ENCODE measurements at regions not wholly inside any gene's neighbourhood (a gene's known extent, or its start where the extent isn't known, plus 50 kb on each side); places are given as distances from the start of the nearest gene placed in this dataset.

GRCh38 chr4:148786699-148787098, 344.5 kb upstream of the NR3C2 start:
- Histone ChIP-seq H3K4me1 (no peaks in the 10 kb centered on the region), H3K9me3 (no peaks in the 10 kb centered on the region), H3K4me3 (no peak overlapping the region), H3K27ac (no peak overlapping the region), H3K27me3 (ENCODE audit: low read depth) (no peaks in the 10 kb centered on the region), H3K36me3 (no peaks in the 10 kb centered on the region)
- intact Hi-C loops (cut with DNase I): no loop called here
- DNase-seq (no peak), ATAC-seq (no peak)
- TF ChIP-seq, protein P1, sequence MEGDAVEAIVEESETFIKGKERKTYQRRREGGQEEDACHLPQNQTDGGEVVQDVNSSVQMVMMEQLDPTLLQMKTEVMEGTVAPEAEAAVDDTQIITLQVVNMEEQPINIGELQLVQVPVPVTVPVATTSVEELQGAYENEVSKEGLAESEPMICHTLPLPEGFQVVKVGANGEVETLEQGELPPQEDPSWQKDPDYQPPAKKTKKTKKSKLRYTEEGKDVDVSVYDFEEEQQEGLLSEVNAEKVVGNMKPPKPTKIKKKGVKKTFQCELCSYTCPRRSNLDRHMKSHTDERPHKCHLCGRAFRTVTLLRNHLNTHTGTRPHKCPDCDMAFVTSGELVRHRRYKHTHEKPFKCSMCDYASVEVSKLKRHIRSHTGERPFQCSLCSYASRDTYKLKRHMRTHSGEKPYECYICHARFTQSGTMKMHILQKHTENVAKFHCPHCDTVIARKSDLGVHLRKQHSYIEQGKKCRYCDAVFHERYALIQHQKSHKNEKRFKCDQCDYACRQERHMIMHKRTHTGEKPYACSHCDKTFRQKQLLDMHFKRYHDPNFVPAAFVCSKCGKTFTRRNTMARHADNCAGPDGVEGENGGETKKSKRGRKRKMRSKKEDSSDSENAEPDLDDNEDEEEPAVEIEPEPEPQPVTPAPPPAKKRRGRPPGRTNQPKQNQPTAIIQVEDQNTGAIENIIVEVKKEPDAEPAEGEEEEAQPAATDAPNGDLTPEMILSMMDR (IDR thresholded peaks at IDR 0.05): no peak

- intact Hi-C loops (cut with DNase I): no loop called here
These were observed 340.1 kb upstream of the NR3C2 start for GRCh38 chr4:148782284-148782683.

DNA sequence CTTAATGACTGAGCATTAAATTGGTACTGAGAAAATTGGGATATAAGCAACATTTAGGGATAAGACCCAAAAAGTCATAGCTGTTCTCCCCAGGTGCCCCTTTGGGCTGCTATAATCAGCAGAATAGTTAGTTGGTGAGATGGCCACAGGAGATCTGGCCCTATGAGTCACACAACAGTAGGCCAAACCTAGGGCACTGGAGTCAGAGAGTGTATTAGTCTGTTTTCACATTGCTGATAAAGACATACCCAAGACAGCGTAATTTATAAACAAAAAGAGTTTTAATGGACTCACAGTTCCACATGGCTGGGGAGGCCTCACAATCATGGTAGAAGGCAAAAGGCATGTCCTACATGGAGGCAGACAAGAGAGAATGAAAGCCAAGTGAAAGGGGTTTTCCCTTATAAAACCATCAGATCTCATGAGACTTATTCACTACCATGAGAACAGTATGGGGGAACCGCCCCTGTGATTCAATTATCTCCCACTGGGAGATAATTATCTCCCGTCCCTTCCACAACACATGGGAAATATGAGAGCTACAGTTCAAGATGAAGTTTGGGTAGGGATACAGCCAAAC, 338.3 kb upstream of the NR3C2 start:
- no peak for DNase-seq

More at GRCh38 chr4:148782284-148782683, 340.1 kb upstream of the NR3C2 start:
- TF ChIP-seq, protein P1 (IDR thresholded peaks at IDR 0.05): no peak
- Histone ChIP-seq H3K4me3 (no peak overlapping the region), H3K36me3 (no peaks in the 10 kb centered on the region), H3K4me1 (no peaks in the 10 kb centered on the region), H3K27ac (no peak overlapping the region), H3K9me3 (no peaks in the 10 kb centered on the region), H3K27me3 (ENCODE audit: low read depth) (no peaks in the 10 kb centered on the region)
- ATAC-seq: peak; percentile 59
- no peak for DNase-seq

DNA sequence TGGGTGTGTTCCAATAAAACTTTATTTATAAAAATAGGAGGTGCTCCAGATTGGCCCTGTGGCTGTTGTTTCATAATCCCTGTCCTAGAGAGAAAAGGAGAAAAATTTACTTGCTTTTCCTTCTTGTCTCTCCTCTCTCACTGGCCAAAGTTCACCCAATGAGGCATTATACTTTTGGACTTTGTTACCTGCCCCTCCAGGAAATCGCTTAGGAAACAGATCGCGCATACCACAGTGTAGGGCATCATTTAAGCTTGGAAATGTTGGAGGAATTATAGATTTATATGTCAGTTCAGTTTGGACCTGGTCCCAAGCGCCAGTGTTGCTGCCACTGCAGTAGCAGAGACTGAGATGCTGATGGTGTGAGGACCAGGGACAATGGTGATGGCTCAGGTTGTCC, 337.6 kb upstream of the NR3C2 start:
- no peaks in the 10 kb centered on the region for H3K4me1 ChIP-seq
- H3K27ac ChIP-seq: no peak overlapping the region
- no peak for DNase-seq
- TF ChIP-seq, protein P1 (IDR thresholded peaks at IDR 0.05): no peak
- no peaks in the 10 kb centered on the region for H3K27me3 ChIP-seq (ENCODE audit: low read depth)
- no peaks in the 10 kb centered on the region for H3K9me3 ChIP-seq
- H3K36me3 ChIP-seq: no peaks in the 10 kb centered on the region
- ATAC-seq: no peak
- intact Hi-C loops (cut with DNase I): no loop called here
- H3K4me3 ChIP-seq: no peak overlapping the region

More for the DNA sequence above, 338.3 kb upstream of the NR3C2 start:
- no peak overlapping the region for H3K27ac ChIP-seq
- no peaks in the 10 kb centered on the region for H3K36me3 ChIP-seq
- no peak for ATAC-seq
- intact Hi-C loops (cut with DNase I): no loop called here
- H3K9me3 ChIP-seq: no peaks in the 10 kb centered on the region
- TF ChIP-seq, protein P1 (IDR thresholded peaks at IDR 0.05): no peak
- H3K27me3 ChIP-seq (ENCODE audit: low read depth): no peaks in the 10 kb centered on the region
- H3K4me1 ChIP-seq: no peaks in the 10 kb centered on the region
- H3K4me3 ChIP-seq: no peak overlapping the region

GRCh38 chr4:148778980-148779675, 336.9 kb upstream of the NR3C2 start:
- Histone ChIP-seq H3K27ac (no peak overlapping the region), H3K4me1 (no peaks in the 10 kb centered on the region), H3K9me3 (no peaks in the 10 kb centered on the region), H3K36me3 (no peaks in the 10 kb centered on the region), H3K27me3 (ENCODE audit: low read depth) (no peaks in the 10 kb centered on the region), H3K4me3 (no peak overlapping the region)
- no peak for ATAC-seq
- TF ChIP-seq, protein P1 (IDR thresholded peaks at IDR 0.05): no peak
- intact Hi-C loops (cut with DNase I): no loop called here
- DNase-seq: no peak
